HG03457 (cell line): ENCODE measurements at regions not wholly inside any gene's neighbourhood (a gene's known extent, or its start where the extent isn't known, plus 50 kb on each side); places are given as distances from the start of the nearest gene placed in this dataset.

Experiments
- ATAC-seq: cut with Tn5 transposase; IDR thresholded peaks from one replicate; pipeline ENCODE4 v1.9.1; 2021; ENCODE audit warnings: moderate number of reproducible peaks; ENCODE audit not compliant: unreplicated experiment

GRCh38 chr7:17120756-17121155 is 177.7 kb upstream of the AHR start:
- no peak for ATAC-seq

- ATAC-seq = no peak
Measured at GRCh38 chr7:17121671-17122070, 176.8 kb upstream of the AHR start.

GRCh38 chr7:17123020-17123419 is 175.4 kb upstream of the AHR start:
- ATAC-seq = no peak

- ATAC-seq = peak; percentile 69
Measured at GRCh38 chr7:17126413-17127268, 171.8 kb upstream of the AHR start.

- no peak for ATAC-seq
Measured at GRCh38 chr7:17129218-17129617, 169.2 kb upstream of the AHR start.

GRCh38 chr7:17130281-17131059 is 168.0 kb upstream of the AHR start:
- ATAC-seq = no peak

GRCh38 chr7:17131060-17131345 is 167.4 kb upstream of the AHR start:
- no peak for ATAC-seq

- peak; percentile 46 for ATAC-seq
Measured at GRCh38 chr7:17131983-17132655, 166.3 kb upstream of the AHR start.

- no peak for ATAC-seq
Measured at GRCh38 chr7:17132726-17133125, 165.7 kb upstream of the AHR start.

- ATAC-seq = no peak
Measured at GRCh38 chr7:17133977-17134376, 164.5 kb upstream of the AHR start.

- peak; percentile 83 for ATAC-seq
Measured at GRCh38 chr7:17134786-17135185, 163.7 kb upstream of the AHR start.

- no peak for ATAC-seq
Measured at GRCh38 chr7:17136126-17136525, 162.3 kb upstream of the AHR start.

GRCh38 chr7:17139081-17139480 is 159.4 kb upstream of the AHR start:
- no peak for ATAC-seq

GRCh38 chr7:17140406-17140805 is 158.0 kb upstream of the AHR start:
- no peak for ATAC-seq

- no peak for ATAC-seq
Measured at GRCh38 chr7:17142831-17143541, 155.5 kb upstream of the AHR start.

- ATAC-seq = no peak
Measured at GRCh38 chr7:17144322-17144721, 154.1 kb upstream of the AHR start.

GRCh38 chr7:17146621-17147020 is 151.8 kb upstream of the AHR start:
- no peak for ATAC-seq

GRCh38 chr7:17147409-17147808 is 151.0 kb upstream of the AHR start:
- ATAC-seq = no peak

- no peak for ATAC-seq
Measured at GRCh38 chr7:17150018-17150417, 148.4 kb upstream of the AHR start.

- ATAC-seq = peak; percentile 64
Measured at GRCh38 chr7:17152721-17153120, 145.7 kb upstream of the AHR start.

GRCh38 chr7:17153536-17153935 is 144.9 kb upstream of the AHR start:
- ATAC-seq = no peak
